Loucy (cell line): ENCODE measurements at regions not wholly inside any gene's neighbourhood (a gene's known extent, or its start where the extent isn't known, plus 50 kb on each side); places are given as distances from the start of the nearest gene placed in this dataset.

Experiments
- EZH2phosphoT487 ChIP-seq: fragments of 200-600 bp; IDR thresholded peaks from 2 replicates; pipeline ENCODE4 v1.6.1; 2018; ENCODE audit warnings: antibody characterized with exemption, mild to moderate bottlenecking, moderate library complexity, borderline replicate concordance
- TF ChIP-seq, protein P1 (sequence below): fragments of 200-600 bp; sonication (generic); conservative IDR thresholded peaks from 2 replicates; pipeline ENCODE4 v1.5.1; 2014; ENCODE audit warnings: mild to moderate bottlenecking, antibody characterized with exemption, low read length

DNA sequence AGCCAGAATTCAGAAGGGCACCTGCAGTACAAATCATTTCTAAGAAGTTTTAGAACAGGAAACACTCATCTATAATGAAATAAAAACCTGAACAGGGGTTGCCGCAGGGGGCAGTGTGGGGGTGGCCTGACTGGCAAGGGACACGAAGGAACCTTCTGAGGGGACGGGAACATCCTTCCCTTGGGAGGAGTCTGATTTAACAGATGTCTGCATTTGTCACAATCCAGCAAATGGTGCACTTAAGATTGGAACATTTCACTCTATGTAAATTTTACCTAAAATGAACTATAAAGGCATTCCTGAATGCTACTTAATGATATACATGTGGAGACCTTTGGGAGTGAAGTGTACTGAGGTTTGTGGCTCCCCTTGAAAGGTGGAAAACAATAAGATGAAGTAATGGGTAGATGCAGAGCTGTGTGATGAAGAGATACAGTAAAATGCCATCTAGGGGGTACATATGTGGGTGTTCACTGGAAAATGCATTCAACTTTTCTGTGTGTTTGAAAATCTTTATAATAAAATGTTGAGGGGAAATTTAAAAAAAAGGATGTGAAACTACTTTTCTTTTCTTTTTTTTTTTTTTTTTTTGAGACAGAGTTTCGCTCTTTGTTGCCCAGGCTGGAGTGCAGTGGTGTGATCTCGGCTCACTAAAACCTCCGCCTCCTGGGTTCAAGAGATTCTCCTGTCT, 89.5 kb downstream of the SNX5 start:
- TF ChIP-seq, protein P1, sequence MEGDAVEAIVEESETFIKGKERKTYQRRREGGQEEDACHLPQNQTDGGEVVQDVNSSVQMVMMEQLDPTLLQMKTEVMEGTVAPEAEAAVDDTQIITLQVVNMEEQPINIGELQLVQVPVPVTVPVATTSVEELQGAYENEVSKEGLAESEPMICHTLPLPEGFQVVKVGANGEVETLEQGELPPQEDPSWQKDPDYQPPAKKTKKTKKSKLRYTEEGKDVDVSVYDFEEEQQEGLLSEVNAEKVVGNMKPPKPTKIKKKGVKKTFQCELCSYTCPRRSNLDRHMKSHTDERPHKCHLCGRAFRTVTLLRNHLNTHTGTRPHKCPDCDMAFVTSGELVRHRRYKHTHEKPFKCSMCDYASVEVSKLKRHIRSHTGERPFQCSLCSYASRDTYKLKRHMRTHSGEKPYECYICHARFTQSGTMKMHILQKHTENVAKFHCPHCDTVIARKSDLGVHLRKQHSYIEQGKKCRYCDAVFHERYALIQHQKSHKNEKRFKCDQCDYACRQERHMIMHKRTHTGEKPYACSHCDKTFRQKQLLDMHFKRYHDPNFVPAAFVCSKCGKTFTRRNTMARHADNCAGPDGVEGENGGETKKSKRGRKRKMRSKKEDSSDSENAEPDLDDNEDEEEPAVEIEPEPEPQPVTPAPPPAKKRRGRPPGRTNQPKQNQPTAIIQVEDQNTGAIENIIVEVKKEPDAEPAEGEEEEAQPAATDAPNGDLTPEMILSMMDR, result peak; percentile 49
- no peak for TF ChIP-seq EZH2phosphoT487
